Activated CD8-positive, alpha-beta T cell treated with anti-CD3 and anti-CD28 coated beads for 36 hours (primary cell): ENCODE measurements at regions not wholly inside any gene's neighbourhood (a gene's known extent, or its start where the extent isn't known, plus 50 kb on each side); places are given as distances from the start of the nearest gene placed in this dataset.

Experiments
- ATAC-seq: fragments of 200-7000 bp; cut with Tn5 transposase; one replicate; pipeline ENCODE4 v1.10.0; 2021; ENCODE audit warnings: mild to moderate bottlenecking, moderate library complexity
- CTCF ChIA-PET: fragments of 350-600 bp; sonication (Branson Sonifier 250); formaldehyde crosslinking; loops from one replicate; lab custom pipeline; 2021; ENCODE audit warnings: antibody characterized with exemption; lab: Charles Lee
- POLR2A ChIA-PET: fragments of 350-600 bp; sonication (Branson Sonifier 250); formaldehyde crosslinking; loops from one replicate; lab custom pipeline; 2021; ENCODE audit warnings: antibody characterized with exemption; lab: Charles Lee
- DNase-seq: peaks from one replicate; pipeline ENCODE4 v3.0.0-alpha.2; 2020
- H3K27ac Mint-ChIP-seq: one replicate; pipeline ENCODE4 v1.8.0; 2021; ENCODE audit warnings: mild to moderate bottlenecking, mixed read lengths
- H3K27me3 Mint-ChIP-seq: one replicate; pipeline ENCODE4 v1.8.0; 2021; ENCODE audit warnings: mixed read lengths
- H3K36me3 Mint-ChIP-seq: one replicate; pipeline ENCODE4 v1.8.0; 2021; ENCODE audit warnings: low read depth, mixed read lengths
- H3K4me1 Mint-ChIP-seq: one replicate; pipeline ENCODE4 v1.8.0; 2021; ENCODE audit warnings: low read depth, mixed read lengths
- H3K4me3 Mint-ChIP-seq: one replicate; pipeline ENCODE4 v1.8.0; 2021; ENCODE audit warnings: mild to moderate bottlenecking, moderate library complexity, mixed read lengths
- H3K9me3 Mint-ChIP-seq: one replicate; pipeline ENCODE4 v1.8.0; 2021; ENCODE audit warnings: mixed read lengths
- intact Hi-C: fragments of 100-400 bp; cut with micrococcal nuclease; formaldehyde crosslinking; loops from one replicate; pipeline ENCODE4 v1.10.0; 2022
- TF ChIP-seq, protein P1 (sequence below): fragments of 200-600 bp; IDR thresholded peaks from one replicate; pipeline ENCODE4 v1.8.0; 2022; ENCODE audit warnings: antibody characterized with exemption, mild to moderate bottlenecking

DNA sequence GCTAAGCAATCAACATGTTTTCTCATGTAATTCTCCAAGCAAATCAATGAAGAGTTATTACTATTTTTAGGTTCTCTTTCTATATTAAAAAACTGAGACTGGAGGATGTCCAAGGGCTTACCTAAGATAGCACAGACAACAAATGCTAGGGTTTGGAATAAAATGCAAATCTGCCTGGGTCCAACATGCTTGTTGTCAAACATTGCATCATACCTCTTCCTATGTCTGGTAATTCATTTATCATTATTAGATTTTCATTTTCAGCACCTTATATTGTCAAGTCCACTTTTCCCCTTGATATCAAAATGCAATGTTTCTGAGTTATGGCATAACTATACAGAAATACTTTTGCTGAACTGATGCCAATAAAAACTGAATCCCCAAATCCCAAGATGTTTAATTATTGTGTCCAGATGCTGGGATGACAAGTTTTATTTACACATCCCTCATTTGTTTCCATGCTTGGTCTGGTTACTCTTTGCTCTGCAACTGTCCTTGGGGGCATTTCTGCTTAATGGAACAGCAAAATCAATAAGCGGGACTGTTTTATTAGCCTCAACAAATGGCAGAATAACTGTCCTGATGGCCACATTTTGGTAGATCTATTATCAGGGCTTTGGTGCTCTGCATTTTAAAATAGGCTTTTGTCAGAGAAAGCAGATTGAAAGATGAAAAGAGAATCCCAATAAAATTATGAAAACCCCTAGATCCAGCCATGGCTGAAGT is 86.0 kb downstream of the C11orf87 start:
- no peak for DNase-seq
- CTCF ChIA-PET: no interaction called here
- intact Hi-C loops: no loop called here
- Mint-ChIP-seq H3K27me3 (peaks cover 1% of the 10 kb centered on the region), H3K4me1 (no peaks in the 10 kb centered on the region), H3K36me3 (no peaks in the 10 kb centered on the region), H3K27ac (no peak overlapping the region), H3K9me3 (peaks cover 3% of the 10 kb centered on the region), H3K4me3 (no peak overlapping the region)
- ATAC-seq: no peak
- TF ChIP-seq, protein P1, sequence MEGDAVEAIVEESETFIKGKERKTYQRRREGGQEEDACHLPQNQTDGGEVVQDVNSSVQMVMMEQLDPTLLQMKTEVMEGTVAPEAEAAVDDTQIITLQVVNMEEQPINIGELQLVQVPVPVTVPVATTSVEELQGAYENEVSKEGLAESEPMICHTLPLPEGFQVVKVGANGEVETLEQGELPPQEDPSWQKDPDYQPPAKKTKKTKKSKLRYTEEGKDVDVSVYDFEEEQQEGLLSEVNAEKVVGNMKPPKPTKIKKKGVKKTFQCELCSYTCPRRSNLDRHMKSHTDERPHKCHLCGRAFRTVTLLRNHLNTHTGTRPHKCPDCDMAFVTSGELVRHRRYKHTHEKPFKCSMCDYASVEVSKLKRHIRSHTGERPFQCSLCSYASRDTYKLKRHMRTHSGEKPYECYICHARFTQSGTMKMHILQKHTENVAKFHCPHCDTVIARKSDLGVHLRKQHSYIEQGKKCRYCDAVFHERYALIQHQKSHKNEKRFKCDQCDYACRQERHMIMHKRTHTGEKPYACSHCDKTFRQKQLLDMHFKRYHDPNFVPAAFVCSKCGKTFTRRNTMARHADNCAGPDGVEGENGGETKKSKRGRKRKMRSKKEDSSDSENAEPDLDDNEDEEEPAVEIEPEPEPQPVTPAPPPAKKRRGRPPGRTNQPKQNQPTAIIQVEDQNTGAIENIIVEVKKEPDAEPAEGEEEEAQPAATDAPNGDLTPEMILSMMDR: no peak
- POLR2A ChIA-PET: no interaction called here

GRCh38 chr11:109508943-109509342 is 87.0 kb downstream of the C11orf87 start:
- no peak for ATAC-seq
- no peak overlapping the region for H3K4me3 Mint-ChIP-seq
- no peak overlapping the region for H3K27ac Mint-ChIP-seq
- POLR2A ChIA-PET: no interaction called here
- H3K9me3 Mint-ChIP-seq: peaks cover 3% of the 10 kb centered on the region
- CTCF ChIA-PET: no interaction called here
- intact Hi-C loops: no loop called here
- H3K36me3 Mint-ChIP-seq: no peaks in the 10 kb centered on the region
- peaks cover 1% of the 10 kb centered on the region for H3K27me3 Mint-ChIP-seq
- H3K4me1 Mint-ChIP-seq: no peaks in the 10 kb centered on the region
- TF ChIP-seq, protein P1: no peak
- DNase-seq: no peak

DNA sequence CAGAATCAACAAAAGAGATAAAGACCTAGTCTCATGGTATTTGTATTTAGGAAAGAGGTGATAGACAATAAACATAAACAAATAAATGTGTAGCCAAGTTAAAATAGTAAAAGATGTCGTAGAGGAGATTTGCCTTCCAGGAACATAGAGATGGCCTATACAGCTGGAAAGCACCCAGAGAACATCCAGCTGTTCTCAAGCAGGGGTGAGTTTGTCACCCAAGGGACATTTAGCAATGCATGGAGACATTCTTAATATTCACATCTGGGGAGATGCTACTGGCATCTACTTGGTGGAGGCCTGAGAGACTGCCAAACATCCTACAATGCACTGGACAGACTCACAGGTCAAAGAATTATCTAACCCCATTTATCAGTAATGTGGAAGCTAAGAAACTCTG is 88.3 kb downstream of the C11orf87 start:
- no peaks in the 10 kb centered on the region for H3K36me3 Mint-ChIP-seq
- H3K4me1 Mint-ChIP-seq: no peaks in the 10 kb centered on the region
- no peak overlapping the region for H3K27ac Mint-ChIP-seq
- peaks cover 1% of the 10 kb centered on the region for H3K27me3 Mint-ChIP-seq
- H3K4me3 Mint-ChIP-seq: no peak overlapping the region
- intact Hi-C loops: no loop called here
- DNase-seq (no peak), ATAC-seq (no peak)
- ChIA-PET POLR2A (no interaction called here), CTCF (no interaction called here)
- TF ChIP-seq, protein P1: no peak
- H3K9me3 Mint-ChIP-seq: peaks cover 3% of the 10 kb centered on the region

GRCh38 chr11:109511598-109511997 is 89.6 kb downstream of the C11orf87 start:
- ATAC-seq: no peak
- intact Hi-C loops: no loop called here
- H3K4me3 Mint-ChIP-seq: no peak overlapping the region
- ChIA-PET POLR2A (no interaction called here), CTCF (no interaction called here)
- H3K27ac Mint-ChIP-seq: no peak overlapping the region
- no peaks in the 10 kb centered on the region for H3K4me1 Mint-ChIP-seq
- H3K36me3 Mint-ChIP-seq: no peaks in the 10 kb centered on the region
- TF ChIP-seq, protein P1: no peak
- peaks cover 1% of the 10 kb centered on the region for H3K27me3 Mint-ChIP-seq
- peaks cover 6% of the 10 kb centered on the region for H3K9me3 Mint-ChIP-seq
- DNase-seq: no peak

GRCh38 chr11:109512249-109512648 is 90.3 kb downstream of the C11orf87 start:
- Mint-ChIP-seq H3K27me3 (peaks cover 1% of the 10 kb centered on the region), H3K36me3 (no peaks in the 10 kb centered on the region), H3K4me3 (no peak overlapping the region), H3K27ac (no peak overlapping the region), H3K4me1 (no peaks in the 10 kb centered on the region), H3K9me3 (peaks cover 6% of the 10 kb centered on the region)
- no peak for DNase-seq
- intact Hi-C loops: no loop called here
- no peak for ATAC-seq
- CTCF ChIA-PET: no interaction called here
- TF ChIP-seq, protein P1: no peak
- POLR2A ChIA-PET: no interaction called here
